Mammary epithelial cell (primary cell): ENCODE measurements at regions not wholly inside any gene's neighbourhood (a gene's known extent, or its start where the extent isn't known, plus 50 kb on each side); places are given as distances from the start of the nearest gene placed in this dataset.

ENCODE experiments used
- CTCF ChIP-seq, 2 donors: IDR thresholded peaks in 1 of 2; conservative IDR thresholded peaks in 1 of 2; 2 replicates each; pipeline ENCODE4 v1.5.1; 2011 to 2012; ENCODE audit warnings: inconsistent platforms in 2 of 2, low read length in 2 of 2, mild to moderate bottlenecking in 2 of 2, control low read depth in 1 of 2, low read depth in 1 of 2; ENCODE audit not compliant: insufficient read depth in 1 of 2; ENCODE audit errors: extremely low read depth in 1 of 2
- EZH2 ChIP-seq: IDR thresholded peaks from 2 replicates; pipeline ENCODE4 v1.6.1; 2012; ENCODE audit warnings: low read length, inconsistent platforms, borderline replicate concordance

- TF ChIP-seq EZH2 (no peak), CTCF (conservative IDR thresholded peaks at IDR 0.05 in 1 of 2, IDR thresholded peaks at IDR 0.05 in 1 of 2; ENCODE audit: extremely low read depth in 1 of 2, insufficient read depth in 1 of 2, low read depth in 1 of 2, low read length in 2 of 2) (no peak)
Observed at GRCh38 chr2:39528701-39529100, 91.6 kb upstream of the MAP4K3 start.
